ENCODE measurements at regions not wholly inside any gene's neighbourhood (a gene's known extent, or its start where the extent isn't known, plus 50 kb on each side); places are given as distances from the start of the nearest gene placed in this dataset.

GRCh38 chr5:125138266-125138665, 391.8 kb upstream of the ZNF608 start:
- POLR2A ChIA-PET: no interaction called here
- H3K9me3 ChIP-seq (ENCODE audit: control insufficient read depth in 1 of 2, insufficient read depth in 1 of 2, low read length in 2 of 2): no peaks in the 10 kb centered on the region
- H3K4me1 ChIP-seq (ENCODE audit: insufficient read depth, low read length): no peaks in the 10 kb centered on the region
- CTCF ChIA-PET: no interaction called here
- Mint-ChIP-seq H3K36me3 (ENCODE audit: low read depth) (no peaks in the 10 kb centered on the region), H3K27me3 (no peaks in the 10 kb centered on the region), H3K9me3 (no peaks in the 10 kb centered on the region), H3K27ac (no peak overlapping the region), H3K4me1 (ENCODE audit: low read depth) (no peaks in the 10 kb centered on the region), H3K4me3 (no peak overlapping the region)
- no peaks in the 10 kb centered on the region for H3K27me3 ChIP-seq (ENCODE audit: control insufficient read depth in 1 of 2, insufficient read depth in 2 of 2, low read length in 2 of 2)
- intact Hi-C loops (cut with DNase I, micrococcal nuclease): no loop called here
- H3K27ac ChIP-seq (ENCODE audit: low read depth in 1 of 2, low read length in 2 of 2): no peak overlapping the region
- no peak overlapping the region for H3K4me3 ChIP-seq (ENCODE audit: low read length)
- DNase-seq (no peak), ATAC-seq (ENCODE audit: poor library complexity) (no peak)
- no peaks in the 10 kb centered on the region for H3K36me3 ChIP-seq (ENCODE audit: insufficient read depth, low read length)
- TF ChIP-seq CTCF (IDR thresholded peaks at IDR 0.05): no peak

GRCh38 chr5:125139590-125139989, 393.2 kb upstream of the ZNF608 start:
- no peaks in the 10 kb centered on the region for H3K9me3 Mint-ChIP-seq
- POLR2A ChIA-PET: no interaction called here
- no peaks in the 10 kb centered on the region for H3K4me1 Mint-ChIP-seq (ENCODE audit: low read depth)
- Histone ChIP-seq H3K36me3 (ENCODE audit: insufficient read depth, low read length) (no peaks in the 10 kb centered on the region), H3K27ac (ENCODE audit: low read depth in 1 of 2, low read length in 2 of 2) (no peak overlapping the region), H3K9me3 (ENCODE audit: control insufficient read depth in 1 of 2, insufficient read depth in 1 of 2, low read length in 2 of 2) (no peaks in the 10 kb centered on the region), H3K27me3 (ENCODE audit: control insufficient read depth in 1 of 2, insufficient read depth in 2 of 2, low read length in 2 of 2) (no peaks in the 10 kb centered on the region), H3K4me3 (ENCODE audit: low read length) (no peak overlapping the region), H3K4me1 (ENCODE audit: insufficient read depth, low read length) (no peaks in the 10 kb centered on the region)
- H3K27ac Mint-ChIP-seq: no peak overlapping the region
- H3K27me3 Mint-ChIP-seq: no peaks in the 10 kb centered on the region
- DNase-seq (no peak), ATAC-seq (ENCODE audit: poor library complexity) (no peak)
- CTCF ChIA-PET: no interaction called here
- no peak for TF ChIP-seq CTCF (IDR thresholded peaks at IDR 0.05)
- H3K4me3 Mint-ChIP-seq: no peak overlapping the region
- H3K36me3 Mint-ChIP-seq (ENCODE audit: low read depth): no peaks in the 10 kb centered on the region
- intact Hi-C loops (cut with DNase I, micrococcal nuclease): no loop called here

DNA sequence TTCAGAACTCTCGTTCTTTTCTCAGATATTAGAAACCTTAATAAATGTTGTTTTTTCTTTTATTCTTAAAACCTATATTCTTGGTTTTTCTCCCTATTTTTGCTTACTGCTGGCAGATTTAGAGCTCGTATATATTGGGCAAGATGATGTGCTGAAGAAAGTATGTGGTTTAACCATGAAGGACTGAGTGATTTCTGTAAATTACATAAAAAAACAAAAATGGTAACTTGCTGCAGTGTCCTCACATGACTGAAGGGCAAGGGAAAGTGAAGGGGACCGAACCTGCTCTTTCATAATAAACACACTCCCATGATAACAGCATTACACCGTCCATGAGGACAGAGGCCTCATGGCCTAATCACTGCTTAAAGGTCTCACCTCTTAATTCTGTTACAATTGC, 393.8 kb upstream of the ZNF608 start:
- H3K4me1 Mint-ChIP-seq (ENCODE audit: low read depth): no peaks in the 10 kb centered on the region
- ChIA-PET CTCF (no interaction called here), POLR2A (no interaction called here)
- no peaks in the 10 kb centered on the region for H3K27me3 ChIP-seq (ENCODE audit: control insufficient read depth in 1 of 2, insufficient read depth in 2 of 2, low read length in 2 of 2)
- no peak overlapping the region for H3K27ac ChIP-seq (ENCODE audit: low read depth in 1 of 2, low read length in 2 of 2)
- no peaks in the 10 kb centered on the region for H3K36me3 ChIP-seq (ENCODE audit: insufficient read depth, low read length)
- intact Hi-C loops (cut with DNase I, micrococcal nuclease): no loop called here
- H3K4me3 ChIP-seq (ENCODE audit: low read length): no peak overlapping the region
- H3K4me3 Mint-ChIP-seq: no peak overlapping the region
- no peak for TF ChIP-seq CTCF (IDR thresholded peaks at IDR 0.05)
- no peak overlapping the region for H3K27ac Mint-ChIP-seq
- no peaks in the 10 kb centered on the region for H3K36me3 Mint-ChIP-seq (ENCODE audit: low read depth)
- ATAC-seq (ENCODE audit: poor library complexity): no peak
- H3K4me1 ChIP-seq (ENCODE audit: insufficient read depth, low read length): no peaks in the 10 kb centered on the region
- DNase-seq: no peak
- H3K9me3 Mint-ChIP-seq: no peaks in the 10 kb centered on the region
- no peaks in the 10 kb centered on the region for H3K9me3 ChIP-seq (ENCODE audit: control insufficient read depth in 1 of 2, insufficient read depth in 1 of 2, low read length in 2 of 2)
- no peaks in the 10 kb centered on the region for H3K27me3 Mint-ChIP-seq

All from CD4-positive, alpha-beta T cell (primary cell).